ENCODE measurements at regions not wholly inside any gene's neighbourhood (a gene's known extent, or its start where the extent isn't known, plus 50 kb on each side); places are given as distances from the start of the nearest gene placed in this dataset.
"Not testable (repeated sequence)": the region's sequence is repeated elsewhere in the genome, so short reads cannot be mapped to it uniquely, and the experiment has no call there.

GRCh38 chr14:104306450-104307040 is 168.2 kb downstream of the KIF26A start:
- DNase-seq: no peak

- DNase-seq: no peak
Measured at GRCh38 chr14:104307246-104307626, 168.8 kb downstream of the KIF26A start.

- no peak for DNase-seq
Measured at GRCh38 chr14:104307627-104308401, 169.4 kb downstream of the KIF26A start.

GRCh38 chr14:104308534-104308933 is 170.1 kb downstream of the KIF26A start:
- DNase-seq: not testable (repeated sequence)

GRCh38 chr14:104309657-104310369 is 171.4 kb downstream of the KIF26A start:
- no peak for DNase-seq

GRCh38 chr14:104311358-104311757 is 173.0 kb downstream of the KIF26A start:
- DNase-seq: no peak

GRCh38 chr14:104313674-104314073 is 175.3 kb downstream of the KIF26A start:
- no peak for DNase-seq

GRCh38 chr14:104314251-104314941 is 176.0 kb downstream of the KIF26A start:
- DNase-seq: no peak

GRCh38 chr14:104315169-104315568 is 176.8 kb downstream of the KIF26A start:
- DNase-seq: no peak

- DNase-seq: no peak
Measured at GRCh38 chr14:104315625-104316024, 177.2 kb downstream of the KIF26A start.

- peak; percentile 35 for DNase-seq
Measured at GRCh38 chr14:104316121-104316722, 177.8 kb downstream of the KIF26A start.

- no peak for DNase-seq
Measured at GRCh38 chr14:104316723-104317491, 178.5 kb downstream of the KIF26A start.

GRCh38 chr14:104317492-104317805 is 179.1 kb downstream of the KIF26A start:
- no peak for DNase-seq

- no peak for DNase-seq
Measured at GRCh38 chr14:104317975-104318557, 179.7 kb downstream of the KIF26A start.

- no peak for DNase-seq
Measured at GRCh38 chr14:104318558-104319490, 180.4 kb downstream of the KIF26A start.

- no peak for DNase-seq
Measured at GRCh38 chr14:104319491-104320241, 181.3 kb downstream of the KIF26A start.

GRCh38 chr14:104320611-104321086 is 182.3 kb downstream of the KIF26A start:
- DNase-seq: no peak

GRCh38 chr14:104321088-104321801 is 182.9 kb downstream of the KIF26A start:
- no peak for DNase-seq

- DNase-seq: no peak
Measured at GRCh38 chr14:104321802-104322130, 183.4 kb downstream of the KIF26A start.
